ENCODE measurements at regions not wholly inside any gene's neighbourhood (a gene's known extent, or its start where the extent isn't known, plus 50 kb on each side); places are given as distances from the start of the nearest gene placed in this dataset.
"Not testable (repeated sequence)": the region's sequence is repeated elsewhere in the genome, so short reads cannot be mapped to it uniquely, and the experiment has no call there.

- Mint-ChIP-seq H3K27me3 (peaks cover 0 to 3% of the 10 kb centered on the region in 2 donors), H3K36me3 (peaks cover 0 to 14% (median 0%) of the 10 kb centered on the region in 3 donors), H3K27ac (no peak overlapping the region), H3K9me3 (peaks cover 0 to 2% (median 0%) of the 10 kb centered on the region in 5 donors), H3K4me3 (no peak overlapping the region), H3K4me1 (no peaks in the 10 kb centered on the region)
- no peaks in the 10 kb centered on the region for H3K4me1 ChIP-seq (ENCODE audit: insufficient read depth, low read length)
- DNase-seq = no peak
- H3K4me3 ChIP-seq (ENCODE audit: low read length) = no peak overlapping the region
- no peaks in the 10 kb centered on the region for H3K36me3 ChIP-seq (ENCODE audit: insufficient read depth, low read length)
- H3K9me3 ChIP-seq (ENCODE audit: low read length) = no peaks in the 10 kb centered on the region
- no peaks in the 10 kb centered on the region for H3K27me3 ChIP-seq (ENCODE audit: insufficient read depth, low read length, poor library complexity, severe bottlenecking)
- H3K27ac ChIP-seq (ENCODE audit: low read depth, low read length) = no peak overlapping the region
- ChIA-PET CTCF (interaction anchor here (0.7 kb wide), 1 partner anchor 171 kb away, joined by 4 read pairs; no protein-coding TSS in a partner anchor), POLR2A (no interaction called here)
Observed at GRCh38 chr16:27600381-27600780, 50.4 kb downstream of the KATNIP start.

- DNase-seq = no peak
- no peaks in the 10 kb centered on the region for H3K4me1 ChIP-seq (ENCODE audit: insufficient read depth, low read length)
- Mint-ChIP-seq H3K4me1 (no peaks in the 10 kb centered on the region), H3K27me3 (peaks cover 0 to 3% of the 10 kb centered on the region in 2 donors), H3K4me3 (no peak overlapping the region), H3K9me3 (peaks cover 0 to 2% (median 0%) of the 10 kb centered on the region in 5 donors), H3K36me3 (peaks cover 2 to 18% (median 7%) of the 10 kb centered on the region in 3 donors), H3K27ac (no peak overlapping the region)
- H3K27me3 ChIP-seq (ENCODE audit: insufficient read depth, low read length, poor library complexity, severe bottlenecking) = no peaks in the 10 kb centered on the region
- H3K36me3 ChIP-seq (ENCODE audit: insufficient read depth, low read length) = no peaks in the 10 kb centered on the region
- H3K4me3 ChIP-seq (ENCODE audit: low read length) = no peak overlapping the region
- H3K9me3 ChIP-seq (ENCODE audit: low read length) = no peaks in the 10 kb centered on the region
- no peak overlapping the region for H3K27ac ChIP-seq (ENCODE audit: low read depth, low read length)
- CTCF ChIA-PET = interaction anchor here (1.0 kb wide), 1 partner anchor 10 kb away, joined by 3 read pairs; no protein-coding TSS in a partner anchor
- POLR2A ChIA-PET = no interaction called here
Observed at GRCh38 chr16:27602103-27602502, 52.2 kb downstream of the KATNIP start.

- DNase-seq; H3K27ac Mint-ChIP-seq; H3K4me3 Mint-ChIP-seq; H3K4me1 Mint-ChIP-seq; H3K4me3 ChIP-seq (ENCODE audit: low read length); H3K9me3 Mint-ChIP-seq; CTCF ChIA-PET; H3K9me3 ChIP-seq (ENCODE audit: low read length); H3K36me3 ChIP-seq (ENCODE audit: insufficient read depth, low read length); H3K27ac ChIP-seq (ENCODE audit: low read depth, low read length); POLR2A ChIA-PET; H3K27me3 Mint-ChIP-seq; H3K27me3 ChIP-seq (ENCODE audit: insufficient read depth, low read length, poor library complexity, severe bottlenecking); H3K4me1 ChIP-seq (ENCODE audit: insufficient read depth, low read length): not testable (repeated sequence)
- peaks cover 7 to 17% (median 12%) of the 10 kb centered on the region in 3 donors for H3K36me3 Mint-ChIP-seq
Observed at GRCh38 chr16:27605500-27606106, 55.7 kb downstream of the KATNIP start.

DNA sequence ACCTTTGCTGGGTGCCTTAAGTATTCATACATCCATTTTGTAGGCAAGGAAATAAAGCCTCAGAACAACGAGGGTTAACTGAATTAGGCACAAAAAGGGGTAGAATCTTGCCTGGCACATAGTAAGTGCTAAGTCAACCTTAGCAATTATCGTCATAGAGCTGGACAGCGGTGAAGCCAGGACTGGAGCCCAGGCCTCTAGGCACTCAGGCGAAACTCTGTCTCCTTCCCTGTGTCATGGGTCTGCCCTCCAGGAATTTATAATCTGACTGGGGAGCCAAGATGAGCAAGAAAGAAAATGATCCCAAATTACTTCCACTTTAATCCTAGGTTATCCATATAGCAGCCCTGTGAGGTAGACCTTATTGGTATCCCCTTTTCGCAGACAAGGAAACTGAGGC is 61.4 kb downstream of the KATNIP start:
- Mint-ChIP-seq H3K9me3 (no peaks in the 10 kb centered on the region), H3K4me1 (no peaks in the 10 kb centered on the region), H3K4me3 (peak overlapping the region in 1 of 7 donors; percentile 56), H3K36me3 (peaks cover 11 to 16% (median 14%) of the 10 kb centered on the region in 3 donors), H3K27me3 (no peaks in the 10 kb centered on the region), H3K27ac (no peak overlapping the region)
- DNase-seq = no peak
- no peaks in the 10 kb centered on the region for H3K27me3 ChIP-seq (ENCODE audit: insufficient read depth, low read length, poor library complexity, severe bottlenecking)
- H3K36me3 ChIP-seq (ENCODE audit: insufficient read depth, low read length) = no peaks in the 10 kb centered on the region
- POLR2A ChIA-PET = no interaction called here
- CTCF ChIA-PET = no interaction called here
- H3K9me3 ChIP-seq (ENCODE audit: low read length) = no peaks in the 10 kb centered on the region
- no peaks in the 10 kb centered on the region for H3K4me1 ChIP-seq (ENCODE audit: insufficient read depth, low read length)
- H3K27ac ChIP-seq (ENCODE audit: low read depth, low read length) = no peak overlapping the region
- H3K4me3 ChIP-seq (ENCODE audit: low read length) = no peak overlapping the region

- ChIA-PET CTCF (no interaction called here), POLR2A (no interaction called here)
- Mint-ChIP-seq H3K4me1 (no peaks in the 10 kb centered on the region), H3K9me3 (no peaks in the 10 kb centered on the region), H3K36me3 (peaks cover 7 to 9% (median 8%) of the 10 kb centered on the region in 3 donors), H3K4me3 (no peak overlapping the region), H3K27ac (no peak overlapping the region), H3K27me3 (no peaks in the 10 kb centered on the region)
- H3K27ac ChIP-seq (ENCODE audit: low read depth, low read length) = no peak overlapping the region
- no peaks in the 10 kb centered on the region for H3K27me3 ChIP-seq (ENCODE audit: insufficient read depth, low read length, poor library complexity, severe bottlenecking)
- H3K9me3 ChIP-seq (ENCODE audit: low read length) = no peaks in the 10 kb centered on the region
- no peak overlapping the region for H3K4me3 ChIP-seq (ENCODE audit: low read length)
- no peaks in the 10 kb centered on the region for H3K4me1 ChIP-seq (ENCODE audit: insufficient read depth, low read length)
- DNase-seq = no peak
- no peaks in the 10 kb centered on the region for H3K36me3 ChIP-seq (ENCODE audit: insufficient read depth, low read length)
Observed at GRCh38 chr16:27613238-27613791, 63.4 kb downstream of the KATNIP start.

DNA sequence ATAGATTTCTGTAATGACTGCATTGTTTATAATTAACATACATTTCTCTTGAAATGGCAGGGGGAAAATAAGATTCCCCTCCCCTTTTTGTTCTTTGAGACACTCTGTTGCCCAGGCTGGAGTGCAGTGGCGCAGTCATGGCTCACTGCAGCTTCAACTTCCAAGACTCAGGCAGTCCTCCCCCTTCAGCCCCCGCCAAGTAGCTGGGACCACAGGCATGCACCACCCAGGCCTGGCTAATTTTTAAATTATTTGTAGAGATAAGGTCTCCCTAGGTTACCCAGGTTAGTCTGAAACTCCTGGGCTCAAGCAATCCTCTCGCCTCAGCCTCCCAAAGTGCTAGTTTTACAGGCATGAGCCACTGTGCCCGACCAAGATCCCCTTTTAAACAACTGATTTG is 67.7 kb downstream of the KATNIP start:
- Mint-ChIP-seq H3K4me1 (no peaks in the 10 kb centered on the region), H3K27me3 (no peaks in the 10 kb centered on the region), H3K36me3 (peaks cover 10 to 25% (median 16%) of the 10 kb centered on the region in 3 donors), H3K4me3 (no peak overlapping the region), H3K27ac (no peak overlapping the region), H3K9me3 (no peaks in the 10 kb centered on the region)
- Histone ChIP-seq H3K4me1 (ENCODE audit: insufficient read depth, low read length) (no peaks in the 10 kb centered on the region), H3K9me3 (ENCODE audit: low read length) (no peaks in the 10 kb centered on the region), H3K27me3 (ENCODE audit: insufficient read depth, low read length, poor library complexity, severe bottlenecking) (no peaks in the 10 kb centered on the region), H3K36me3 (ENCODE audit: insufficient read depth, low read length) (no peaks in the 10 kb centered on the region), H3K4me3 (ENCODE audit: low read length) (no peak overlapping the region), H3K27ac (ENCODE audit: low read depth, low read length) (no peak overlapping the region)
- no peak for DNase-seq
- ChIA-PET POLR2A (no interaction called here), CTCF (no interaction called here)

GRCh38 chr16:27618165-27618564 is 68.2 kb downstream of the KATNIP start:
- Mint-ChIP-seq H3K4me1 (no peaks in the 10 kb centered on the region), H3K27ac (no peak overlapping the region), H3K36me3 (peaks cover 10 to 25% (median 16%) of the 10 kb centered on the region in 3 donors), H3K27me3 (no peaks in the 10 kb centered on the region), H3K4me3 (no peak overlapping the region), H3K9me3 (no peaks in the 10 kb centered on the region)
- H3K9me3 ChIP-seq (ENCODE audit: low read length) = no peaks in the 10 kb centered on the region
- H3K4me3 ChIP-seq (ENCODE audit: low read length) = no peak overlapping the region
- no peaks in the 10 kb centered on the region for H3K4me1 ChIP-seq (ENCODE audit: insufficient read depth, low read length)
- H3K36me3 ChIP-seq (ENCODE audit: insufficient read depth, low read length) = no peaks in the 10 kb centered on the region
- no peak for DNase-seq
- ChIA-PET POLR2A (no interaction called here), CTCF (no interaction called here)
- no peaks in the 10 kb centered on the region for H3K27me3 ChIP-seq (ENCODE audit: insufficient read depth, low read length, poor library complexity, severe bottlenecking)
- H3K27ac ChIP-seq (ENCODE audit: low read depth, low read length) = no peak overlapping the region

- Histone ChIP-seq H3K4me1 (ENCODE audit: insufficient read depth, low read length) (no peaks in the 10 kb centered on the region), H3K27ac (ENCODE audit: low read depth, low read length) (no peak overlapping the region), H3K9me3 (ENCODE audit: low read length) (no peaks in the 10 kb centered on the region), H3K36me3 (ENCODE audit: insufficient read depth, low read length) (no peaks in the 10 kb centered on the region), H3K4me3 (ENCODE audit: low read length) (no peak overlapping the region), H3K27me3 (ENCODE audit: insufficient read depth, low read length, poor library complexity, severe bottlenecking) (no peaks in the 10 kb centered on the region)
- H3K9me3 Mint-ChIP-seq = no peaks in the 10 kb centered on the region
- H3K4me3 Mint-ChIP-seq = no peak overlapping the region
- H3K36me3 Mint-ChIP-seq = peaks cover 10 to 27% (median 16%) of the 10 kb centered on the region in 3 donors
- H3K27me3 Mint-ChIP-seq = no peaks in the 10 kb centered on the region
- H3K4me1 Mint-ChIP-seq = no peaks in the 10 kb centered on the region
- POLR2A ChIA-PET = no interaction called here
- DNase-seq = no peak
- peak overlapping the region in 1 of 8 donors; percentile 21 for H3K27ac Mint-ChIP-seq
- CTCF ChIA-PET = no interaction called here
Observed at GRCh38 chr16:27618606-27619327, 68.8 kb downstream of the KATNIP start.

Data from CD8-positive, alpha-beta memory T cell (primary cell).